ENCODE measurements at regions not wholly inside any gene's neighbourhood (a gene's known extent, or its start where the extent isn't known, plus 50 kb on each side); places are given as distances from the start of the nearest gene placed in this dataset.

DNA sequence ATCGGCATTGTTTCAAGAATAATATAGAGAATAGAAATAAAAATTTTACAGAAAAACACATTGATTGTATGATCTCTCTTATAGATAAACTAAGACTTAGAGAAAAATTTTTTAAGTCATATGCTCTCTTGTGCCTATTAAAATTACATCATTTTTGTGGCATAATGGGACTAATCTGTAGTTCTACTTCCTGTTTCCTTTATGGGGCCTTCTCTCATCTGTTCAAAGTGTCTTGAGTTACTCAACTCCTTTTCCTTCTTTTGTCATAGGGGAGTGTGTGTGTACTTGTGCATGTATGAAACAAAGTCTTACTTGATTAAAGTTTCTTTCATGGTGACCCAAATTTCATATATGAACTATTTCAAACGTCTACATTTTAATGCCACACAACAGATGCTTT, 1448.9 kb upstream of the TENM3 start:
- TF ChIP-seq, protein P1, sequence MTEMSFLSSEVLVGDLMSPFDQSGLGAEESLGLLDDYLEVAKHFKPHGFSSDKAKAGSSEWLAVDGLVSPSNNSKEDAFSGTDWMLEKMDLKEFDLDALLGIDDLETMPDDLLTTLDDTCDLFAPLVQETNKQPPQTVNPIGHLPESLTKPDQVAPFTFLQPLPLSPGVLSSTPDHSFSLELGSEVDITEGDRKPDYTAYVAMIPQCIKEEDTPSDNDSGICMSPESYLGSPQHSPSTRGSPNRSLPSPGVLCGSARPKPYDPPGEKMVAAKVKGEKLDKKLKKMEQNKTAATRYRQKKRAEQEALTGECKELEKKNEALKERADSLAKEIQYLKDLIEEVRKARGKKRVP (CRISPR knock-in tag; IDR thresholded peaks at IDR 0.05) = no peak
- no peak for TF ChIP-seq POLR2A (IDR thresholded peaks at IDR 0.05; ENCODE audit: insufficient read depth in 1 of 2, low read depth in 2 of 2, low read length in 2 of 2)
- TF ChIP-seq HCFC1 (IDR thresholded peaks at IDR 0.05; ENCODE audit: low read depth, low read length) = no peak
- TF ChIP-seq PCBP2 (optimal IDR thresholded peaks at IDR 0.05; ENCODE audit: low read depth, low read length, poor library complexity, severe bottlenecking) = no peak
- TF ChIP-seq, protein P2, sequence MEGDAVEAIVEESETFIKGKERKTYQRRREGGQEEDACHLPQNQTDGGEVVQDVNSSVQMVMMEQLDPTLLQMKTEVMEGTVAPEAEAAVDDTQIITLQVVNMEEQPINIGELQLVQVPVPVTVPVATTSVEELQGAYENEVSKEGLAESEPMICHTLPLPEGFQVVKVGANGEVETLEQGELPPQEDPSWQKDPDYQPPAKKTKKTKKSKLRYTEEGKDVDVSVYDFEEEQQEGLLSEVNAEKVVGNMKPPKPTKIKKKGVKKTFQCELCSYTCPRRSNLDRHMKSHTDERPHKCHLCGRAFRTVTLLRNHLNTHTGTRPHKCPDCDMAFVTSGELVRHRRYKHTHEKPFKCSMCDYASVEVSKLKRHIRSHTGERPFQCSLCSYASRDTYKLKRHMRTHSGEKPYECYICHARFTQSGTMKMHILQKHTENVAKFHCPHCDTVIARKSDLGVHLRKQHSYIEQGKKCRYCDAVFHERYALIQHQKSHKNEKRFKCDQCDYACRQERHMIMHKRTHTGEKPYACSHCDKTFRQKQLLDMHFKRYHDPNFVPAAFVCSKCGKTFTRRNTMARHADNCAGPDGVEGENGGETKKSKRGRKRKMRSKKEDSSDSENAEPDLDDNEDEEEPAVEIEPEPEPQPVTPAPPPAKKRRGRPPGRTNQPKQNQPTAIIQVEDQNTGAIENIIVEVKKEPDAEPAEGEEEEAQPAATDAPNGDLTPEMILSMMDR (CRISPR knock-in tag; IDR thresholded peaks at IDR 0.05) = no peak
- TF ChIP-seq, protein P3, sequence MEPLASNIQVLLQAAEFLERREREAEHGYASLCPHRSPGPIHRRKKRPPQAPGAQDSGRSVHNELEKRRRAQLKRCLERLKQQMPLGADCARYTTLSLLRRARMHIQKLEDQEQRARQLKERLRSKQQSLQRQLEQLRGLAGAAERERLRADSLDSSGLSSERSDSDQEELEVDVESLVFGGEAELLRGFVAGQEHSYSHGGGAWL (CRISPR knock-in tag; IDR thresholded peaks at IDR 0.05) = no peak
- no peak for TF ChIP-seq ZFP36 (IDR thresholded peaks at IDR 0.05; ENCODE audit: borderline replicate concordance, low read depth, low read length, partially characterized antibody)
- no peak for TF ChIP-seq BRCA1 (CRISPR knock-in tag; IDR thresholded peaks at IDR 0.05)
- no peak for TF ChIP-seq POLR2AphosphoS2 (IDR thresholded peaks at IDR 0.05; ENCODE audit: low read depth, low read length)
- TF ChIP-seq BHLHE40 (IDR thresholded peaks at IDR 0.05; ENCODE audit: low read length) = no peak
- TF ChIP-seq, protein P4, sequence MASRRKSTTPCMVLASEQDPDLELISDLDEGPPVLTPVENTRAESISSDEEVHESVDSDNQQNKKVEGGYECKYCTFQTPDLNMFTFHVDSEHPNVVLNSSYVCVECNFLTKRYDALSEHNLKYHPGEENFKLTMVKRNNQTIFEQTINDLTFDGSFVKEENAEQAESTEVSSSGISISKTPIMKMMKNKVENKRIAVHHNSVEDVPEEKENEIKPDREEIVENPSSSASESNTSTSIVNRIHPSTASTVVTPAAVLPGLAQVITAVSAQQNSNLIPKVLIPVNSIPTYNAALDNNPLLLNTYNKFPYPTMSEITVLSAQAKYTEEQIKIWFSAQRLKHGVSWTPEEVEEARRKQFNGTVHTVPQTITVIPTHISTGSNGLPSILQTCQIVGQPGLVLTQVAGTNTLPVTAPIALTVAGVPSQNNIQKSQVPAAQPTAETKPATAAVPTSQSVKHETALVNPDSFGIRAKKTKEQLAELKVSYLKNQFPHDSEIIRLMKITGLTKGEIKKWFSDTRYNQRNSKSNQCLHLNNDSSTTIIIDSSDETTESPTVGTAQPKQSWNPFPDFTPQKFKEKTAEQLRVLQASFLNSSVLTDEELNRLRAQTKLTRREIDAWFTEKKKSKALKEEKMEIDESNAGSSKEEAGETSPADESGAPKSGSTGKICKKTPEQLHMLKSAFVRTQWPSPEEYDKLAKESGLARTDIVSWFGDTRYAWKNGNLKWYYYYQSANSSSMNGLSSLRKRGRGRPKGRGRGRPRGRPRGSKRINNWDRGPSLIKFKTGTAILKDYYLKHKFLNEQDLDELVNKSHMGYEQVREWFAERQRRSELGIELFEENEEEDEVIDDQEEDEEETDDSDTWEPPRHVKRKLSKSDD (CRISPR knock-in tag; IDR thresholded peaks at IDR 0.05; ENCODE audit: low read depth) = no peak
- no peak for TF ChIP-seq TCF7 (IDR thresholded peaks at IDR 0.05; ENCODE audit: low read depth)

All from HepG2 (cell line).